K562 (cell line): ENCODE measurements at regions not wholly inside any gene's neighbourhood (a gene's known extent, or its start where the extent isn't known, plus 50 kb on each side); places are given as distances from the start of the nearest gene placed in this dataset.

ENCODE experiments used
- ATAC-seq: fragments of 200-7000 bp; cut with Tn5 transposase; 3 replicates; pipeline ENCODE4 v1.9.1; 2020; ENCODE audit warnings: moderate library complexity
- BruUV-seq: library from RNA; stranded (reverse); fragments of 400-500 nt; replicated peaks from 2 replicates; lab custom pipeline; 2021; lab: Mats Ljungman, UMichigan
- CTCF ChIA-PET: fragments of 300-600 bp; formaldehyde crosslinking; extraction: SDS; loops from one replicate; lab custom pipeline; 2021; ENCODE audit warnings: low intra/inter-chr PET ratio; lab: Yijun Ruan, JAX
- POLR2A ChIA-PET: fragments of 300-600, 350-650 bp; sonication (Branson Sonifier 250); formaldehyde crosslinking; extraction: SDS; loops from one replicate; lab custom pipeline; 2021; ENCODE audit warnings: antibody characterized with exemption, inconsistent platforms; lab: Yijun Ruan, JAX
- DNase-seq, 4 experiments: peaks; one replicate each; pipeline versions ENCODE4 v3.0.0 to v3.0.0-alpha.2; 2011 to 2018; ENCODE audit warnings: low spot score in 3 of 4, mixed read lengths in 3 of 4; ENCODE audit errors: extremely low read depth in 1 of 4
- FAIRE-seq: peaks from 2 replicates; lab custom pipeline; 2011; peaks lifted over from hg19 to GRCh38; lab: Jason Lieb, UNC
- H2AFZ ChIP-seq: 2 replicates; pipeline ENCODE4 v1.6.0; 2011; ENCODE audit warnings: low read depth, low read length, control low read depth, inconsistent platforms
- H3K27ac ChIP-seq: fragments of 200-600 bp; 3 replicates; pipeline ENCODE4 v1.8.0; 2011; ENCODE audit warnings: low read depth, mild to moderate bottlenecking, control low read depth, inconsistent platforms, low read length, moderate library complexity, mixed read lengths; ENCODE audit errors: extremely low read depth
- H3K27me3 ChIP-seq, 2 experiments: fragments of 300-600 bp in 1 of 2; 2 replicates in 1 of 2; 3 replicates in 1 of 2; pipeline versions ENCODE4 v1.6.0 to v1.8.0; 2011; ENCODE audit warnings: inconsistent platforms in 2 of 2, low read length in 2 of 2, mild to moderate bottlenecking in 1 of 2, mixed read lengths in 1 of 2, moderate library complexity in 1 of 2; ENCODE audit not compliant: control insufficient read depth in 2 of 2, insufficient read depth in 2 of 2
- H3K36me3 ChIP-seq: fragments of 300-600 bp; 3 replicates; pipeline ENCODE4 v1.8.0; 2011; ENCODE audit warnings: mild to moderate bottlenecking, low read length, inconsistent platforms; ENCODE audit not compliant: control insufficient read depth, insufficient read depth
- H3K4me1 ChIP-seq, 2 experiments: fragments of 200-600 bp in 1 of 2; replicated peaks in 1 of 2; 2 replicates in 1 of 2; 3 replicates in 1 of 2; pipeline versions ENCODE4 v1.5.1 to v1.8.0; 2011; ENCODE audit warnings: inconsistent platforms in 2 of 2, low read length in 2 of 2, mild to moderate bottlenecking in 1 of 2, mixed read lengths in 1 of 2, moderate library complexity in 1 of 2; ENCODE audit not compliant: control insufficient read depth in 2 of 2, insufficient read depth in 2 of 2
- H3K4me2 ChIP-seq: 2 replicates; pipeline ENCODE4 v1.6.1; 2011; ENCODE audit warnings: low read length, control low read depth, inconsistent platforms, mixed read lengths; ENCODE audit not compliant: insufficient read depth
- H3K4me3 ChIP-seq: fragments of 200-600 bp; sonication (generic), shearing (Covaris generic); 2 replicates; pipeline ENCODE4 v1.5.1; 2016; ENCODE audit warnings: control low read depth, inconsistent platforms
- H3K79me2 ChIP-seq: fragments of 200-600 bp; 3 replicates; pipeline ENCODE4 v1.8.0; 2011; ENCODE audit warnings: low read length, inconsistent platforms; ENCODE audit not compliant: control insufficient read depth, insufficient read depth
- H3K9ac ChIP-seq, 2 experiments: 2 replicates each; pipeline versions ENCODE4 v1.6.0 to v1.6.1; 2011; ENCODE audit warnings: low read depth in 2 of 2, low read length in 2 of 2, control low read depth in 1 of 2, inconsistent platforms in 1 of 2, mild to moderate bottlenecking in 1 of 2, mixed read lengths in 1 of 2; ENCODE audit not compliant: insufficient read depth in 1 of 2
- H3K9me1 ChIP-seq: one replicate; pipeline ENCODE4 v1.6.0; 2011; ENCODE audit warnings: inconsistent platforms, mild to moderate bottlenecking, low read length, moderate library complexity; ENCODE audit not compliant: control insufficient read depth, insufficient read depth
- H3K9me3 ChIP-seq: replicated peaks from 2 replicates; pipeline ENCODE4 v1.5.1; 2011; ENCODE audit warnings: low read depth, low read length, inconsistent platforms; ENCODE audit not compliant: control insufficient read depth, insufficient read depth
- H4K20me1 ChIP-seq: replicated peaks from 2 replicates; pipeline ENCODE4 v1.6.1; 2011; ENCODE audit warnings: low read length, inconsistent platforms, mixed read lengths; ENCODE audit not compliant: control insufficient read depth, insufficient read depth
- ARID3B ChIP-seq: fragments of 250-450 bp; sonication (Bioruptor Pico); IDR thresholded peaks from 2 replicates; pipeline ENCODE4 v1.4.0; 2020; ENCODE audit warnings: borderline replicate concordance
- CBX8 ChIP-seq: fragments of 200-600 bp; sonication (generic); IDR thresholded peaks from 2 replicates; pipeline ENCODE4 v1.6.1; 2012; ENCODE audit warnings: borderline replicate concordance, mixed run types, low read depth, mild to moderate bottlenecking, moderate library complexity, mixed read lengths, low read length, control low read depth, inconsistent platforms; ENCODE audit not compliant: poor library complexity, severe bottlenecking; ENCODE audit errors: extremely low read depth
- DPF2 ChIP-seq: fragments of 450-650 bp; IDR thresholded peaks from 2 replicates; pipeline ENCODE4 v1.6.1; 2016
- ELK1 ChIP-seq: sonication (generic); formaldehyde crosslinking; IDR thresholded peaks from 2 replicates; pipeline ENCODE4 v1.8.1; 2022; ENCODE audit warnings: missing genetic modification reagents
- ID3 ChIP-seq, 2 experiments: fragments of 250-450 bp in 1 of 2; fragments of 450-650 bp in 1 of 2; sonication (Bioruptor Pico) in 1 of 2; IDR thresholded peaks; 2 replicates each; pipeline versions ENCODE4 v1.6.1 to v1.8.0; 2016 to 2021; ENCODE audit warnings: mild to moderate bottlenecking in 2 of 2, moderate library complexity in 2 of 2, missing compliant biosample characterization in 1 of 2, missing genetic modification characterization in 1 of 2
- JUND ChIP-seq, 2 experiments: IDR thresholded peaks; 2 replicates in 1 of 2; 3 replicates in 1 of 2; pipeline ENCODE4 v1.6.1; 2011; ENCODE audit warnings: borderline replicate concordance in 2 of 2, low read depth in 2 of 2, low read length in 2 of 2, improper control_type of control experiment in 1 of 2, missing biosample characterization in 1 of 2, missing genetic modification characterization in 1 of 2, missing genetic modification reagents in 1 of 2
- MCM2 ChIP-seq: fragments of 450-650 bp; IDR thresholded peaks from 2 replicates; pipeline ENCODE4 v1.6.1; 2017; ENCODE audit warnings: low read depth, mild to moderate bottlenecking
- NELFE ChIP-seq: IDR thresholded peaks from 2 replicates; pipeline ENCODE4 v1.6.1; 2011; ENCODE audit warnings: mild to moderate bottlenecking; ENCODE audit not compliant: insufficient read depth, insufficient read length
- NUFIP1 ChIP-seq: fragments of 450-650 bp; IDR thresholded peaks from 2 replicates; pipeline ENCODE4 v1.6.1; 2018; ENCODE audit not compliant: partially characterized antibody
- PHF21A ChIP-seq: fragments of 450-650 bp; IDR thresholded peaks from 2 replicates; pipeline ENCODE4 v1.6.1; 2017; ENCODE audit warnings: low read depth, borderline replicate concordance
- POLR2A ChIP-seq: fragments of 450-650 bp; conservative IDR thresholded peaks from 2 replicates; pipeline ENCODE4 v1.6.1; 2016
- TCF7L2 ChIP-seq: fragments of 150-350 bp; IDR thresholded peaks from 2 replicates; pipeline ENCODE4 v1.6.1; 2016; ENCODE audit warnings: low read depth, mild to moderate bottlenecking, low read length, moderate library complexity
- WGBS: fragments of 100-300 bp; shearing (Covaris generic); methylation state at CpG from one replicate; pipeline ENCODE4 v1.1.6; 2016; ENCODE audit warnings: low coverage, mixed read lengths; ENCODE audit not compliant: insufficient coverage; ENCODE audit errors: missing lambda C conversion rate; 5-methylcytosine and 5-hydroxymethylcytosine counted together
- in situ Hi-C: fragments of 300-500 bp; cut with MboI; formaldehyde crosslinking; loops from 4 replicates; pipeline ENCODE4 v1.15.0; 2018; ENCODE audit warnings: inconsistent platforms, mixed read lengths
- intact Hi-C: fragments of 100-400 bp; cut with micrococcal nuclease; formaldehyde crosslinking; loops from 2 replicates; pipeline ENCODE4 v1.14.2; 2022
- TF ChIP-seq, protein P1 (sequence below): sonication (generic); formaldehyde crosslinking; IDR thresholded peaks from 2 replicates; pipeline ENCODE4 v1.4.0; 2020; ENCODE audit warnings: mild to moderate bottlenecking, missing genetic modification reagents

- BruUV-seq, result no TSS peak
- Histone ChIP-seq H3K4me1 (no peaks in the 10 kb centered on the region), H3K9ac (no peak overlapping the region), H3K9me1 (no peaks in the 10 kb centered on the region), H3K36me3 (no peaks in the 10 kb centered on the region), H3K4me2 (no peak overlapping the region), H3K9me3 (no peaks in the 10 kb centered on the region), H3K27ac (no peak overlapping the region), H4K20me1 (no peaks in the 10 kb centered on the region), H3K27me3 (no peaks in the 10 kb centered on the region), H3K79me2 (no peaks in the 10 kb centered on the region), H3K4me3 (no peak overlapping the region), H2AFZ (no peak overlapping the region)
- in situ Hi-C loops, result no loop called here
- POLR2A ChIA-PET, result no interaction called here
- CTCF ChIA-PET, result no interaction called here
- 3% methylated on average over 3 of the region's 3 CpGs for WGBS
- ATAC-seq, result no peak
- no peak for TF ChIP-seq ARID3B (CRISPR knock-in tag)
- TF ChIP-seq, protein P1, sequence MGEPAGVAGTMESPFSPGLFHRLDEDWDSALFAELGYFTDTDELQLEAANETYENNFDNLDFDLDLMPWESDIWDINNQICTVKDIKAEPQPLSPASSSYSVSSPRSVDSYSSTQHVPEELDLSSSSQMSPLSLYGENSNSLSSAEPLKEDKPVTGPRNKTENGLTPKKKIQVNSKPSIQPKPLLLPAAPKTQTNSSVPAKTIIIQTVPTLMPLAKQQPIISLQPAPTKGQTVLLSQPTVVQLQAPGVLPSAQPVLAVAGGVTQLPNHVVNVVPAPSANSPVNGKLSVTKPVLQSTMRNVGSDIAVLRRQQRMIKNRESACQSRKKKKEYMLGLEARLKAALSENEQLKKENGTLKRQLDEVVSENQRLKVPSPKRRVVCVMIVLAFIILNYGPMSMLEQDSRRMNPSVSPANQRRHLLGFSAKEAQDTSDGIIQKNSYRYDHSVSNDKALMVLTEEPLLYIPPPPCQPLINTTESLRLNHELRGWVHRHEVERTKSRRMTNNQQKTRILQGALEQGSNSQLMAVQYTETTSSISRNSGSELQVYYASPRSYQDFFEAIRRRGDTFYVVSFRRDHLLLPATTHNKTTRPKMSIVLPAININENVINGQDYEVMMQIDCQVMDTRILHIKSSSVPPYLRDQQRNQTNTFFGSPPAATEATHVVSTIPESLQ (CRISPR knock-in tag), result no peak
- no peak for TF ChIP-seq POLR2A
- no peak for TF ChIP-seq PHF21A
- no peak for TF ChIP-seq DPF2
- TF ChIP-seq TCF7L2, result no peak
- TF ChIP-seq MCM2, result no peak
- no peak for TF ChIP-seq ID3 (CRISPR knock-in tag; IDR thresholded peaks at IDR 0.05)
- TF ChIP-seq ID3 (tag; IDR thresholded peaks at IDR 0.05), result no peak
- TF ChIP-seq ELK1, result no peak
- no peak for TF ChIP-seq CBX8
- TF ChIP-seq NUFIP1, result no peak
- no peak for TF ChIP-seq JUND (IDR thresholded peaks at IDR 0.05; ENCODE audit: borderline replicate concordance, low read depth, low read length)
- no peak for TF ChIP-seq JUND (tag; IDR thresholded peaks at IDR 0.05; ENCODE audit: borderline replicate concordance, low read depth, low read length)
- TF ChIP-seq NELFE, result no peak
- FAIRE-seq, result no peak
- intact Hi-C loops, result no loop called here
- no peak for DNase-seq
Measured at GRCh38 chr11:22976146-22976545, 115.9 kb upstream of the CCDC179 start.
